Endothelial cell (in vitro differentiated cells): ENCODE measurements at regions not wholly inside any gene's neighbourhood (a gene's known extent, or its start where the extent isn't known, plus 50 kb on each side); places are given as distances from the start of the nearest gene placed in this dataset.
"Not testable (repeated sequence)": the region's sequence is repeated elsewhere in the genome, so short reads cannot be mapped to it uniquely, and the experiment has no call there.

Experiments used
- DNase-seq: peaks from one replicate; pipeline ENCODE4 v3.0.0; 2021; ENCODE audit warnings: low spot score
- H3K27ac Mint-ChIP-seq: one replicate; pipeline ENCODE4 v1.8.0; 2021; ENCODE audit warnings: mixed read lengths, inconsistent platforms; ENCODE audit not compliant: unreplicated experiment
- H3K27me3 Mint-ChIP-seq: one replicate; pipeline ENCODE4 v1.8.0; 2021; ENCODE audit warnings: mild to moderate bottlenecking, moderate library complexity, mixed read lengths, inconsistent platforms; ENCODE audit not compliant: unreplicated experiment
- H3K36me3 Mint-ChIP-seq: one replicate; pipeline ENCODE4 v1.8.0; 2021; ENCODE audit warnings: mild to moderate bottlenecking, low read depth, mixed read lengths, inconsistent platforms; ENCODE audit not compliant: unreplicated experiment
- H3K4me1 Mint-ChIP-seq: one replicate; pipeline ENCODE4 v1.8.0; 2021; ENCODE audit warnings: mild to moderate bottlenecking, mixed read lengths, inconsistent platforms; ENCODE audit not compliant: unreplicated experiment
- H3K4me3 Mint-ChIP-seq: one replicate; pipeline ENCODE4 v1.8.0; 2021; ENCODE audit warnings: mild to moderate bottlenecking, mixed read lengths, inconsistent platforms; ENCODE audit not compliant: unreplicated experiment
- H3K9me3 Mint-ChIP-seq: one replicate; pipeline ENCODE4 v1.8.0; 2021; ENCODE audit warnings: mixed read lengths, inconsistent platforms; ENCODE audit not compliant: unreplicated experiment
- CTCF ChIP-seq: fragments of 200-600 bp; sonication (generic); IDR thresholded peaks from one replicate; pipeline ENCODE4 v1.5.0; 2021; ENCODE audit warnings: antibody characterized with exemption; ENCODE audit not compliant: unreplicated experiment

DNA sequence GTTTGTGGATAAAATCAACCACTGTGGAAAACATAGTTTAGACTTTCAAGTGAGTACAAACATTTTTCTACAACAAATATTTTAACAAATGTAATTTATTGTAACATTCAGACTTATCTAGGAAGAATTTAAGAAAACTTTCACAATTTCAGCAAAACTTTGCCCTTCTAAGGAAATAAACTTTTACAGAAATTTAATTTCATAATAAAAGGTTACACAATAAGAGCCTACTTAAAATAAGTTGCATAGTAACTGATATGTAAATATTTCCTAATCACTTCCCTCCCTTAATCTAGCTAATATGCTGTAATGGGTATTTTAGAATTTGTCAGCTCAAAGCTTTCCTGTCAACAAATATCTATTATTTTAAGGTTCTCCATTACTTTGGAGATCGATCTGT is 1899.9 kb downstream of the MAT2B start:
- no peak overlapping the region for H3K4me3 Mint-ChIP-seq
- H3K4me1 Mint-ChIP-seq = peaks cover 9% of the 10 kb centered on the region
- no peak for TF ChIP-seq CTCF
- H3K27ac Mint-ChIP-seq = peak overlapping the region; percentile 84
- DNase-seq = no peak
- no peaks in the 10 kb centered on the region for H3K9me3 Mint-ChIP-seq
- H3K36me3 Mint-ChIP-seq = no peaks in the 10 kb centered on the region
- H3K27me3 Mint-ChIP-seq = peaks cover 1% of the 10 kb centered on the region

- TF ChIP-seq CTCF = no peak
- no peak for DNase-seq
- H3K4me1 Mint-ChIP-seq = peaks cover 9% of the 10 kb centered on the region
- peaks cover 1% of the 10 kb centered on the region for H3K27me3 Mint-ChIP-seq
- H3K9me3 Mint-ChIP-seq = no peaks in the 10 kb centered on the region
- no peak overlapping the region for H3K27ac Mint-ChIP-seq
- H3K4me3 Mint-ChIP-seq = no peak overlapping the region
- no peaks in the 10 kb centered on the region for H3K36me3 Mint-ChIP-seq
Observed at GRCh38 chr5:165407352-165407751, 1901.9 kb downstream of the MAT2B start.

DNA sequence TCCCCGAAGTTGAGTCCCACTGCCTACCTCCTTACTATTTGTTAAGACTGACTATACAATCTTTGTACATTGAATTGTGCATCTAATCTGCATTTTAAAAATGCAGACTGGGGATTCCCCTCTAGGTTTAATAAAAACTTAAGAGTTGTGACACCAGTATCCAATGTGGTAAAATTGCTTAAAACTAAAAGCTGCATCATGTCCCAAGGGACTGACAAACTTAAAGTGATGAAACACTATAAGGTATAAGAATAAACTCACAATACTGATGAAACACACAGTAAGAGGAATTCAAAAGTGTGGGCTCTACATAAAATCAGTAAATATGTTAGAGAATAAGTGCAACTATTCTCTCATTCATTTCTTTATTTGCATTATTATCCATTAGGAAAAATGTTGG is 1905.1 kb downstream of the MAT2B start:
- no peak for DNase-seq
- H3K27ac Mint-ChIP-seq = no peak overlapping the region
- peaks cover 5% of the 10 kb centered on the region for H3K4me1 Mint-ChIP-seq
- H3K27me3 Mint-ChIP-seq = peaks cover 1% of the 10 kb centered on the region
- no peak overlapping the region for H3K4me3 Mint-ChIP-seq
- no peak for TF ChIP-seq CTCF
- no peaks in the 10 kb centered on the region for H3K9me3 Mint-ChIP-seq
- H3K36me3 Mint-ChIP-seq = no peaks in the 10 kb centered on the region

DNA sequence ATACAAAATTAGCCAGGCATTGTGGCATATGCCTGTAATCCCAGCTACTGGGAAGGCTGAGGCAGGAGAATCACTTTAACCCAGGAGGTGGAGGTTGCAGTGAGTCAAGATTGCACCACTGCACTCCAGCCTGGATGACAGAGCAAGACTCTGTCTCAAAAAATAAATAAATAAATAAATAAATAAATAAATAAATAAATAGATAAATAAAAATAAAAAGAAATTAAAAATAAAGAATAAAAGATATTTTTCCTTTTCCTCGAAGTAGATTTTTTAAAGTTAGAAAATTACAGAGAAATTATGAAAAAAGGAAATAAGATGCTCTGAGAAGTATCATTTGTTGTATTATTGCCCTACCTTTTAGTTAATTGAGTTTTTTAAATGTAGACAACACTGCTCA is 1906.1 kb downstream of the MAT2B start:
- not testable (repeated sequence) for H3K36me3 Mint-ChIP-seq, DNase-seq, H3K27me3 Mint-ChIP-seq, H3K4me1 Mint-ChIP-seq, H3K9me3 Mint-ChIP-seq, H3K27ac Mint-ChIP-seq, H3K4me3 Mint-ChIP-seq

DNA sequence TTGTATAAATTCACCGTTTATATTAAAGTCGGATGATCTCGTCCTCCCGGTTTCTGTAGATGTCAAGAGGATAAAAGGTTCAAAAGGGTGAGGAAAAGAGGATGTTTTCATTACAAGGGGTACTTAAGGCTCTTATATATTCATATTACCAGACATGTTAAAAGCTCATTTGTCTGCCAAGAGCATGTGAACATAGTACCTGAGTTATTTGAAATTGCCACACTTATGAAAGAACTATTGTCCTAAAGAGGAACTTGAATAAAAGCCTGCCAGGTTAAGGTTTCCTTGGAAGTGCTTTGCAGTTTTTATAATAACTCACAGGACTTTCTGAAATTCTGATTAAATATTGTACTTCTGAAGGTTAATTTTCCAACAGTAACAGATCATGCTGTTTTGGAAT is 1915.1 kb downstream of the MAT2B start:
- DNase-seq = no peak
- Mint-ChIP-seq H3K36me3 (no peaks in the 10 kb centered on the region), H3K4me1 (no peaks in the 10 kb centered on the region), H3K9me3 (no peaks in the 10 kb centered on the region), H3K27me3 (no peaks in the 10 kb centered on the region), H3K27ac (no peak overlapping the region), H3K4me3 (no peak overlapping the region)
- TF ChIP-seq CTCF = no peak
